Peyer's patch (tissue), 4 donors: ENCODE measurements at regions not wholly inside any gene's neighbourhood (a gene's known extent, or its start where the extent isn't known, plus 50 kb on each side); places are given as distances from the start of the nearest gene placed in this dataset.

Source experiments
- DNase-seq, 3 donors: peaks; one replicate each; pipeline ENCODE4 v3.0.0-alpha.2; 2017 to 2019
- H3K27ac ChIP-seq, 4 donors: fragments of 200-600 bp; sonication (generic); one replicate each; pipeline ENCODE4 v1.5.1; 2016 to 2019
- H3K27me3 ChIP-seq, 2 donors: fragments of 200-600 bp; sonication (generic); one replicate each; pipeline ENCODE4 v1.5.1; 2019
- H3K36me3 ChIP-seq, 3 donors: fragments of 200-600 bp; sonication (generic); one replicate each; pipeline ENCODE4 v1.5.1; 2016 to 2019
- H3K4me1 ChIP-seq, 4 donors: fragments of 200-600 bp; sonication (generic); one replicate each; pipeline ENCODE4 v1.5.1; 2016 to 2019
- H3K4me3 ChIP-seq, 4 donors: fragments of 200-600 bp; sonication (generic); 1 replicate in 3 of 4; 2 replicates in 1 of 4; pipeline ENCODE4 v1.5.1; 2016 to 2019; ENCODE audit warnings: mild to moderate bottlenecking in 1 of 4
- H3K9me3 ChIP-seq, 4 donors: fragments of 200-600 bp; sonication (generic); one replicate each; pipeline ENCODE4 v1.5.1; 2016 to 2019; ENCODE audit warnings: mild to moderate bottlenecking in 1 of 4
- CTCF ChIP-seq, 6 experiments: fragments of 450-650 bp in 4 of 6; fragments of 200-600 bp in 2 of 6; sonication (generic) in 1 of 6; IDR thresholded peaks; one replicate each; pipeline ENCODE4 v1.5.1; 2017 to 2019; ENCODE audit warnings: antibody characterized with exemption in 6 of 6, mild to moderate bottlenecking in 3 of 6, moderate library complexity in 1 of 6
- POLR2A ChIP-seq, 2 donors: fragments of 450-650 bp; IDR thresholded peaks; one replicate each; pipeline ENCODE4 v1.5.1; 2017; ENCODE audit warnings: antibody characterized with exemption in 2 of 2, mild to moderate bottlenecking in 2 of 2, moderate library complexity in 2 of 2

GRCh38 chr17:65277576-65277975, 140.4 kb downstream of the RGS9 start:
- TF ChIP-seq POLR2A (IDR thresholded peaks at IDR 0.05) (no peak), CTCF (IDR thresholded peaks at IDR 0.05) (no peak)
- no peak overlapping the region for H3K4me3 ChIP-seq
- no peak overlapping the region for H3K27ac ChIP-seq

More at GRCh38 chr17:65277576-65277975, 140.4 kb downstream of the RGS9 start:
- Histone ChIP-seq H3K9me3 (no peaks in the 10 kb centered on the region), H3K4me1 (peaks cover 0 to 8% (median 0%) of the 10 kb centered on the region in 4 donors), H3K36me3 (no peaks in the 10 kb centered on the region), H3K27me3 (no peaks in the 10 kb centered on the region)
- no peak for DNase-seq
